C4-2B (cell line): ENCODE measurements at regions not wholly inside any gene's neighbourhood (a gene's known extent, or its start where the extent isn't known, plus 50 kb on each side); places are given as distances from the start of the nearest gene placed in this dataset.

Experiments
- ZFX ChIP-seq: fragments of 450-650 bp; IDR thresholded peaks from 2 replicates; pipeline ENCODE4 v1.6.1; 2017
- TF ChIP-seq, protein P1 (sequence below): fragments of 450-650 bp; conservative IDR thresholded peaks from 2 replicates; pipeline ENCODE4 v1.5.1; 2017; ENCODE audit warnings: mild to moderate bottlenecking

DNA sequence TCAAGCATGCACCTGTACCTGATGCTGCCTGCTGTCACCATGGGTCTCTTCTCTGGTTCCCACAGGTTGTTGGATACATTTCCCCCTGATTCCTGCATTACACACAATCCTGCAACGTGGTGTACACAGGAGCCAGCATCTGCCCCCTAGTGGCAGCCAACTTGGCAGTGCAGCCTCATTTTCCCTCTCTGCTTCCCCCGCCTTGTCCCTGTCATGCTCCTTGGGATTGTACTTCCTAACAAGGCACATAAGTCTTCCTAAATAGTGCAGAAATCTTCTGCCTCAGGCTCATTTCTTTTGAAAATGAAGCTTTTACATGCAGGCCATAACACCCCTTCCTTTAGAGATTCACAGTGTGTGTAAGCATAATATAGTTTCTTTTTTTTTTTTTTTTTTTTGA lies 387.5 kb downstream of the CCSER2 start:
- TF ChIP-seq, protein P1, sequence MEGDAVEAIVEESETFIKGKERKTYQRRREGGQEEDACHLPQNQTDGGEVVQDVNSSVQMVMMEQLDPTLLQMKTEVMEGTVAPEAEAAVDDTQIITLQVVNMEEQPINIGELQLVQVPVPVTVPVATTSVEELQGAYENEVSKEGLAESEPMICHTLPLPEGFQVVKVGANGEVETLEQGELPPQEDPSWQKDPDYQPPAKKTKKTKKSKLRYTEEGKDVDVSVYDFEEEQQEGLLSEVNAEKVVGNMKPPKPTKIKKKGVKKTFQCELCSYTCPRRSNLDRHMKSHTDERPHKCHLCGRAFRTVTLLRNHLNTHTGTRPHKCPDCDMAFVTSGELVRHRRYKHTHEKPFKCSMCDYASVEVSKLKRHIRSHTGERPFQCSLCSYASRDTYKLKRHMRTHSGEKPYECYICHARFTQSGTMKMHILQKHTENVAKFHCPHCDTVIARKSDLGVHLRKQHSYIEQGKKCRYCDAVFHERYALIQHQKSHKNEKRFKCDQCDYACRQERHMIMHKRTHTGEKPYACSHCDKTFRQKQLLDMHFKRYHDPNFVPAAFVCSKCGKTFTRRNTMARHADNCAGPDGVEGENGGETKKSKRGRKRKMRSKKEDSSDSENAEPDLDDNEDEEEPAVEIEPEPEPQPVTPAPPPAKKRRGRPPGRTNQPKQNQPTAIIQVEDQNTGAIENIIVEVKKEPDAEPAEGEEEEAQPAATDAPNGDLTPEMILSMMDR, result peak; percentile 70
- TF ChIP-seq ZFX, result no peak
